ENCODE measurements at regions not wholly inside any gene's neighbourhood (a gene's known extent, or its start where the extent isn't known, plus 50 kb on each side); places are given as distances from the start of the nearest gene placed in this dataset.

DNA sequence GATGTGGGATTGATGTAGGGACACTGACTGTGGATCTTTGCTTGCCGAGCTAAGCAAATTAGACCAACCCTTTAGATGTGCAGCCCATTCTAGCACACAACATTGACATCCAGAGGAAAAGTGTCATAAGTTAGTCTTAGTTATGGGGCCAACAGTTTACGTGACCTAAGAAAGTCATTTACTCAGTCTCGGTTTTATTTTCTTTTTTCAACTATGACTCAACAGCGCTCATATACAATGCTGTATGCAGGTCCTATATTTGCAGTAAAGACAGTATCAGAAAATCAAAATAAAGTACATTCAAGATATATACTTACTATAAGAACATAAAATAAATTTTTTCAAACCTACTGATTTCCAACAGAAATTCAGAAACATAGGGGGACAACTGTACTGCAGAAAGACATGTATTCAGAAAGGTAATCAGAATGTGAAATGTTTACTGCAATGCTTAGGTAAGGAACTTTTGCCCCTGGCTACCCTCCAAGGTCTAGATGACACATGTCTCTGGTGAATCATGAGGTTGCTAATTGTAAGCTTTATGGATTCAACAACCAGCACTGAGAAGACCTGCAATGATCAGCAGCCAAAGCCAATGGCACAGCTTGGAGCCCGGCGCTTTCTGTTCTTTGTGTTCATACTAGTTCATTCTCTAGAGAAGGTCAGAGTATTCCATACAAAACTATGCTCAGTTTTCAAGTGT is 317.5 kb upstream of the CNTN6 start:
- Histone ChIP-seq H3K27ac (no peak overlapping the region), H3K27me3 (ENCODE audit: insufficient read depth in 3 of 3, low read length in 2 of 3) (no peaks in the 10 kb centered on the region), H3K36me3 (ENCODE audit: insufficient read depth in 1 of 2, low read depth in 1 of 2) (no peaks in the 10 kb centered on the region), H3K9me3 (no peaks in the 10 kb centered on the region), H3K4me3 (no peak overlapping the region), H3K4me1 (no peaks in the 10 kb centered on the region)
- ATAC-seq (no peak), DNase-seq (no peak)
- TF ChIP-seq, protein P1, sequence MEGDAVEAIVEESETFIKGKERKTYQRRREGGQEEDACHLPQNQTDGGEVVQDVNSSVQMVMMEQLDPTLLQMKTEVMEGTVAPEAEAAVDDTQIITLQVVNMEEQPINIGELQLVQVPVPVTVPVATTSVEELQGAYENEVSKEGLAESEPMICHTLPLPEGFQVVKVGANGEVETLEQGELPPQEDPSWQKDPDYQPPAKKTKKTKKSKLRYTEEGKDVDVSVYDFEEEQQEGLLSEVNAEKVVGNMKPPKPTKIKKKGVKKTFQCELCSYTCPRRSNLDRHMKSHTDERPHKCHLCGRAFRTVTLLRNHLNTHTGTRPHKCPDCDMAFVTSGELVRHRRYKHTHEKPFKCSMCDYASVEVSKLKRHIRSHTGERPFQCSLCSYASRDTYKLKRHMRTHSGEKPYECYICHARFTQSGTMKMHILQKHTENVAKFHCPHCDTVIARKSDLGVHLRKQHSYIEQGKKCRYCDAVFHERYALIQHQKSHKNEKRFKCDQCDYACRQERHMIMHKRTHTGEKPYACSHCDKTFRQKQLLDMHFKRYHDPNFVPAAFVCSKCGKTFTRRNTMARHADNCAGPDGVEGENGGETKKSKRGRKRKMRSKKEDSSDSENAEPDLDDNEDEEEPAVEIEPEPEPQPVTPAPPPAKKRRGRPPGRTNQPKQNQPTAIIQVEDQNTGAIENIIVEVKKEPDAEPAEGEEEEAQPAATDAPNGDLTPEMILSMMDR (IDR thresholded peaks at IDR 0.05) = no peak
- 91 to 94% (median 93%) methylated on average over 6 of the region's 6 CpGs for WGBS, 3 donors
- intact Hi-C loops (cut with DNase I) = no loop called here

DNA sequence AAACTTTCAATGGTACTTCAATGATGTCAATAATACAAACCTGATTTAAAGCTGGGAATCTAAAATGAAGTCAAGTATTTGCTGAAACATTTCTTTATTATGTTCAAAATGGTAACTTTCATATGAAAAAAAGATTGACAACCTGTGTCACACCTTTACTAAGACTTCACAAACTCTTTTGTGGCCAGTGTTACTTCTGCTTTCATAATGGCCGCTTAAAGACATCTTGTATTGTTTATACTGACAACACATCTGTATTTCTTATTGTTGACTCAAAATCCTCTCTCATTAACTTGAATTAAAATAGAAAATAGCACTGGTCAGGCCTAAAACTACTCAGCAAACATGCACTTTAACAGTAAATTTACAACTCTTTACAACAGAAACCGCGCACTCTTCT is 312.3 kb upstream of the CNTN6 start:
- TF ChIP-seq, protein P1 (IDR thresholded peaks at IDR 0.05) = no peak
- Histone ChIP-seq H3K9me3 (no peaks in the 10 kb centered on the region), H3K27ac (no peak overlapping the region), H3K27me3 (ENCODE audit: insufficient read depth in 3 of 3, low read length in 2 of 3) (no peaks in the 10 kb centered on the region), H3K4me3 (no peak overlapping the region), H3K36me3 (ENCODE audit: insufficient read depth in 1 of 2, low read depth in 1 of 2) (no peaks in the 10 kb centered on the region), H3K4me1 (no peaks in the 10 kb centered on the region)
- ATAC-seq (no peak), DNase-seq (no peak)
- intact Hi-C loops (cut with DNase I) = no loop called here
- 70 to 89% (median 79%) methylated on average over 3 of the region's 3 CpGs for WGBS, 3 donors

GRCh38 chr3:791442-791841 is 301.4 kb upstream of the CNTN6 start:
- Histone ChIP-seq H3K4me3 (no peak overlapping the region), H3K36me3 (ENCODE audit: insufficient read depth in 1 of 2, low read depth in 1 of 2) (no peaks in the 10 kb centered on the region), H3K27ac (no peak overlapping the region), H3K4me1 (no peaks in the 10 kb centered on the region), H3K9me3 (no peaks in the 10 kb centered on the region), H3K27me3 (ENCODE audit: insufficient read depth in 3 of 3, low read length in 2 of 3) (no peaks in the 10 kb centered on the region)
- intact Hi-C loops (cut with DNase I) = no loop called here
- no peak for DNase-seq
- ATAC-seq = no peak
- TF ChIP-seq, protein P1 (IDR thresholded peaks at IDR 0.05) = no peak
- WGBS, 3 donors = 89 to 98% (median 90%) methylated on average over 5 of the region's 5 CpGs

DNA sequence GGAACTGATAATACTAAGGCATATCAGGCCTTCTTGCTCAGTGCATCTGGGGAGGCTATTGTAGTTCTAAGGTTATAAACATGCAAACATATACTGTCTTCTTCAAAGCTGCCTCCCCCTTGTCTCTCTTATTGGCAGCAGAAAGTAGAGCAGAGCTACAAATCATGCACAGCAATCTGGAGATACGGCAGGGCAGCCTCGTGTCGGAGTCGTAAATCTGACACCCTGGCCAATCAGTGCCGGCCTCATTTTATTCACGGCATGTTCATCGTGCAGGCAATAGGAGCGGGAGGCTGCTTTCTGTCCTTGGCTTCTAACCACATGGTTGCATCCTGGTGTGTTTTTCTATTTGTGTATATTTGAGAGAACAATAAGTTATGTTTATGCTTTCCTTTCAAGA is 300.2 kb upstream of the CNTN6 start:
- no peaks in the 10 kb centered on the region for H3K4me1 ChIP-seq
- ATAC-seq = no peak

More for the DNA sequence above, 300.2 kb upstream of the CNTN6 start:
- no peaks in the 10 kb centered on the region for H3K36me3 ChIP-seq (ENCODE audit: insufficient read depth in 1 of 2, low read depth in 1 of 2)
- intact Hi-C loops (cut with DNase I) = no loop called here
- no peak for DNase-seq
- no peaks in the 10 kb centered on the region for H3K27me3 ChIP-seq (ENCODE audit: insufficient read depth in 3 of 3, low read length in 2 of 3)
- TF ChIP-seq, protein P1 (IDR thresholded peaks at IDR 0.05) = no peak
- no peak overlapping the region for H3K4me3 ChIP-seq
- H3K27ac ChIP-seq = no peak overlapping the region
- 40 to 45% (median 43%) methylated on average over 8 of the region's 8 CpGs for WGBS, 3 donors
- no peaks in the 10 kb centered on the region for H3K9me3 ChIP-seq

All from psoas muscle (tissue), 7 donors.